ENCODE measurements at regions not wholly inside any gene's neighbourhood (a gene's known extent, or its start where the extent isn't known, plus 50 kb on each side); places are given as distances from the start of the nearest gene placed in this dataset.

GRCh38 chr6:156647140-156647784 lies 129.9 kb upstream of the ARID1B start:
- Mint-ChIP-seq H3K27me3 (ENCODE audit: low read depth) (no peaks in the 10 kb centered on the region), H3K4me1 (no peaks in the 10 kb centered on the region), H3K36me3 (ENCODE audit: low read depth) (no peaks in the 10 kb centered on the region), H3K9me3 (no peaks in the 10 kb centered on the region), H3K4me3 (no peak overlapping the region), H3K27ac (ENCODE audit: unreplicated experiment) (no peak overlapping the region)
- TF ChIP-seq, protein P1, sequence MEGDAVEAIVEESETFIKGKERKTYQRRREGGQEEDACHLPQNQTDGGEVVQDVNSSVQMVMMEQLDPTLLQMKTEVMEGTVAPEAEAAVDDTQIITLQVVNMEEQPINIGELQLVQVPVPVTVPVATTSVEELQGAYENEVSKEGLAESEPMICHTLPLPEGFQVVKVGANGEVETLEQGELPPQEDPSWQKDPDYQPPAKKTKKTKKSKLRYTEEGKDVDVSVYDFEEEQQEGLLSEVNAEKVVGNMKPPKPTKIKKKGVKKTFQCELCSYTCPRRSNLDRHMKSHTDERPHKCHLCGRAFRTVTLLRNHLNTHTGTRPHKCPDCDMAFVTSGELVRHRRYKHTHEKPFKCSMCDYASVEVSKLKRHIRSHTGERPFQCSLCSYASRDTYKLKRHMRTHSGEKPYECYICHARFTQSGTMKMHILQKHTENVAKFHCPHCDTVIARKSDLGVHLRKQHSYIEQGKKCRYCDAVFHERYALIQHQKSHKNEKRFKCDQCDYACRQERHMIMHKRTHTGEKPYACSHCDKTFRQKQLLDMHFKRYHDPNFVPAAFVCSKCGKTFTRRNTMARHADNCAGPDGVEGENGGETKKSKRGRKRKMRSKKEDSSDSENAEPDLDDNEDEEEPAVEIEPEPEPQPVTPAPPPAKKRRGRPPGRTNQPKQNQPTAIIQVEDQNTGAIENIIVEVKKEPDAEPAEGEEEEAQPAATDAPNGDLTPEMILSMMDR (conservative IDR thresholded peaks at IDR 0.05), result no peak
- no peak for DNase-seq (ENCODE audit: low read depth, low spot score)

GRCh38 chr6:156646496-156646895 lies 130.7 kb upstream of the ARID1B start:
- no peaks in the 10 kb centered on the region for H3K9me3 Mint-ChIP-seq
- no peaks in the 10 kb centered on the region for H3K27me3 Mint-ChIP-seq (ENCODE audit: low read depth)
- TF ChIP-seq, protein P1 (conservative IDR thresholded peaks at IDR 0.05), result no peak
- no peaks in the 10 kb centered on the region for H3K36me3 Mint-ChIP-seq (ENCODE audit: low read depth)
- DNase-seq (ENCODE audit: low read depth, low spot score), result no peak
- H3K4me1 Mint-ChIP-seq, result no peaks in the 10 kb centered on the region
- H3K27ac Mint-ChIP-seq (ENCODE audit: unreplicated experiment), result no peak overlapping the region
- no peak overlapping the region for H3K4me3 Mint-ChIP-seq

DNA sequence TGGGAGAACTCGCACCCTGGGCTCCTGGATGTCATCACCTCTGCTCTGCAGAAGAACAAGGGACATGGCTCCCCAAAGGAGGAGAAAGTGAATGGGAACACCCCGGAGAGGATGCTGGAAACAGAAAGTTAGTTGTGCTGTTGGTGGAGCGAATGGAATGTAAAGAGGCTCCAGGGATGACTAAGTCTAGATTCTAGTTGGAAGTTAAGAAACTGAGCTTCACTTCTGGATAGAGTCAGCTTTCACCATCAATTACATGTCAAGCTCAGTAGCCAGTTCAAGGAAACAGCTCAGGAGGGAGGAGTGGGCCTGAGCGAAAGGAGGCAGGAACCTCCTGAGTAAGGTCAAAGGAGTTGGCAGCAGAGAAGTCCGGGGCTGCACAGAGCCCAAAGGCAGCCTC lies 132.1 kb upstream of the ARID1B start:
- Mint-ChIP-seq H3K9me3 (no peaks in the 10 kb centered on the region), H3K4me3 (no peak overlapping the region), H3K27ac (ENCODE audit: unreplicated experiment) (no peak overlapping the region), H3K36me3 (ENCODE audit: low read depth) (no peaks in the 10 kb centered on the region), H3K4me1 (no peaks in the 10 kb centered on the region), H3K27me3 (ENCODE audit: low read depth) (no peaks in the 10 kb centered on the region)
- no peak for DNase-seq (ENCODE audit: low read depth, low spot score)
- TF ChIP-seq, protein P1 (conservative IDR thresholded peaks at IDR 0.05), result no peak

DNA sequence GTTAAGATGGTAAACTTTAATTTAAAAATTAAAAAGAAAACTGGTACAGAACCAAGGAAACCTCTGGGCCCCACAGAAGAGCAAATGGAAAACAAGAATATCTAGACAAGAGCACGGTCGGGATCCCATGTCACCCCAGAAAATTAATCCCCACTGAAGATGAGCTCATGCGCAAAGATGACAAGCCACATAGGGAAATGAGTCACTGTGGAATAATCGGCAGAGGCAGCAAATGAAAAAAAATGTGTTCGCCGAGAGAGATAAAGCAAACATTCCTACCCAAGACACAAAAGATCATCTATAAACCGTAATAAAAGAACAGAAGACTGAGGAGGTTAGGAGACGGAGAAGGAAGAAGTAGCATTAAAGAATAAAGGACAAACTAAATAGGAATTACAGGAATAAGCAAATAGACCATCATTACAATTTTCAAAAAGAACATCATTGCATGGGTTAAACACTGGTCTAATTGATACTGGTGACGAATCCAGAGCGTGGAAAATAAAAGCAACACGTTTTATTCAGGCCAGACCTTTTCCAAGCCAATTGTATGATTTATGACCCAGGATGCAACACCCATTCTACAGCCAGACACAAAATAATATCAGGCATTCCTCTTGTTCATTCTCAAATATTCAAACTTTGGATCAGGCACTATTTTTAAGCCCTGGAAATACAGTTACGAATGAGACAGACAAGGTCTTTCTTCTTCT lies 138.0 kb upstream of the ARID1B start:
- no peaks in the 10 kb centered on the region for H3K27me3 Mint-ChIP-seq (ENCODE audit: low read depth)
- H3K27ac Mint-ChIP-seq (ENCODE audit: unreplicated experiment), result no peak overlapping the region
- no peaks in the 10 kb centered on the region for H3K9me3 Mint-ChIP-seq
- peaks cover 8% of the 10 kb centered on the region for H3K4me1 Mint-ChIP-seq
- TF ChIP-seq, protein P1 (conservative IDR thresholded peaks at IDR 0.05), result no peak
- H3K4me3 Mint-ChIP-seq, result no peak overlapping the region
- no peak for DNase-seq (ENCODE audit: low read depth, low spot score)
- no peaks in the 10 kb centered on the region for H3K36me3 Mint-ChIP-seq (ENCODE audit: low read depth)

DNA sequence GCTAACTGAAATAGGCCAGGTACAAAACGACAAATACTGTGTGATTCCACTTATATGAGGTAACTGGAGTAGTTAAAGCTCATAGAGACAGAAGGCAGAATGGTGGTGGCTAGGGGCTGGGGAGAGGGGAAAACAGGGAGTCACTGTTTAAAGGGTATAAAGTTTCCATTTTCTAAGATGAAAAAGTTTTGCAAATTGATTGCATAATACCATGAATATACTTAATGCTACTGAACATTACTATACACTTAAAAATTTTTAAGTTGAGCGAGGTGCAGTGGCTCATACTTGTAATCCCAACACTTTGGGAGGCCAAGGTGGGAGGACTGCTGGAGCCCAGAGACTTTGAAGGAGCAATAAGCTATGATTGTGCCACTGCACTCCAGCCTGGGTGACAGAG lies 138.6 kb upstream of the ARID1B start:
- Mint-ChIP-seq H3K4me3 (no peak overlapping the region), H3K36me3 (ENCODE audit: low read depth) (no peaks in the 10 kb centered on the region), H3K4me1 (peaks cover 8% of the 10 kb centered on the region), H3K27me3 (ENCODE audit: low read depth) (no peaks in the 10 kb centered on the region), H3K9me3 (no peaks in the 10 kb centered on the region), H3K27ac (ENCODE audit: unreplicated experiment) (no peak overlapping the region)
- TF ChIP-seq, protein P1 (conservative IDR thresholded peaks at IDR 0.05), result no peak
- no peak for DNase-seq (ENCODE audit: low read depth, low spot score)
